H9 (cell line): ENCODE measurements at regions not wholly inside any gene's neighbourhood (a gene's known extent, or its start where the extent isn't known, plus 50 kb on each side); places are given as distances from the start of the nearest gene placed in this dataset.

Experiments
- DNase-seq: peaks from one replicate; pipeline ENCODE4 v3.0.0-alpha.2; 2017
- H2AFZ ChIP-seq: one replicate; pipeline ENCODE4 v1.6.1; 2013; ENCODE audit warnings: mild to moderate bottlenecking, low read length, control low read depth, moderate library complexity
- H2AK5ac ChIP-seq: 2 replicates; pipeline ENCODE4 v1.6.1; 2013; ENCODE audit warnings: low read length, control low read depth, mixed read lengths; ENCODE audit not compliant: insufficient read length
- H2BK120ac ChIP-seq: one replicate; pipeline ENCODE4 v1.6.1; 2013; ENCODE audit warnings: low read depth, mild to moderate bottlenecking, low read length, control low read depth, inconsistent platforms; ENCODE audit not compliant: poor library complexity, severe bottlenecking
- H2BK12ac ChIP-seq: 2 replicates; pipeline ENCODE4 v1.6.1; 2013; ENCODE audit warnings: low read length, control low read depth, mixed read lengths, low read depth; ENCODE audit not compliant: insufficient read length
- H2BK15ac ChIP-seq: 2 replicates; pipeline ENCODE4 v1.6.1; 2013; ENCODE audit warnings: low read depth, low read length, control low read depth
- H2BK20ac ChIP-seq: one replicate; pipeline ENCODE4 v1.6.1; 2013; ENCODE audit warnings: low read depth, mild to moderate bottlenecking, low read length, control low read depth, inconsistent platforms; ENCODE audit not compliant: poor library complexity, severe bottlenecking
- H2BK5ac ChIP-seq: 2 replicates; pipeline ENCODE4 v1.6.1; 2013; ENCODE audit warnings: low read length, control low read depth, mixed read lengths; ENCODE audit not compliant: insufficient read length
- H3K14ac ChIP-seq: 2 replicates; pipeline ENCODE4 v1.6.1; 2013; ENCODE audit warnings: low read length, control low read depth; ENCODE audit not compliant: insufficient read depth
- H3K18ac ChIP-seq: 2 replicates; pipeline ENCODE4 v1.6.1; 2013; ENCODE audit warnings: low read depth, mild to moderate bottlenecking, mixed read lengths, low read length, control low read depth; ENCODE audit not compliant: insufficient read length
- H3K23ac ChIP-seq: 2 replicates; pipeline ENCODE4 v1.6.1; 2013; ENCODE audit warnings: low read length, control low read depth, mixed read lengths, low read depth; ENCODE audit not compliant: insufficient read length
- H3K23me2 ChIP-seq: 2 replicates; pipeline ENCODE4 v1.6.1; 2013; ENCODE audit warnings: low read depth, mild to moderate bottlenecking, mixed read lengths, low read length, control low read depth; ENCODE audit not compliant: insufficient read length, poor library complexity, severe bottlenecking
- H3K27ac ChIP-seq: 2 replicates; pipeline ENCODE4 v1.5.1; 2013; ENCODE audit warnings: low read length, control low read depth, mixed read lengths, low read depth; ENCODE audit not compliant: insufficient read length
- H3K27me3 ChIP-seq: 2 replicates; pipeline ENCODE4 v1.6.1; 2013; ENCODE audit warnings: low read length, control low read depth, inconsistent platforms; ENCODE audit not compliant: insufficient read depth
- H3K4ac ChIP-seq: 2 replicates; pipeline ENCODE4 v1.6.1; 2013; ENCODE audit warnings: low read depth, mild to moderate bottlenecking, control low read depth, inconsistent platforms, low read length, moderate library complexity
- H3K4me1 ChIP-seq: 2 replicates; pipeline ENCODE4 v1.6.1; 2013; ENCODE audit warnings: low read length, control low read depth, inconsistent platforms; ENCODE audit not compliant: insufficient read depth
- H3K4me2 ChIP-seq: 2 replicates; pipeline ENCODE4 v1.6.1; 2013; ENCODE audit warnings: low read length, control low read depth, mixed read lengths; ENCODE audit not compliant: insufficient read length, insufficient read depth
- H3K56ac ChIP-seq: 2 replicates; pipeline ENCODE4 v1.6.1; 2013; ENCODE audit warnings: low read depth, mild to moderate bottlenecking, mixed read lengths, low read length, control low read depth; ENCODE audit not compliant: insufficient read length
- H3K79me1 ChIP-seq: 2 replicates; pipeline ENCODE4 v1.6.1; 2013; ENCODE audit warnings: low read depth, mild to moderate bottlenecking, moderate library complexity, low read length, control low read depth, inconsistent platforms; ENCODE audit not compliant: insufficient read depth, poor library complexity, severe bottlenecking
- H3K79me2 ChIP-seq: 2 replicates; pipeline ENCODE4 v1.6.1; 2013; ENCODE audit warnings: low read length, control low read depth, inconsistent platforms; ENCODE audit not compliant: insufficient read depth
- H3K9ac ChIP-seq: 2 replicates; pipeline ENCODE4 v1.6.1; 2013; ENCODE audit warnings: low read length, control low read depth, mixed read lengths; ENCODE audit not compliant: insufficient read length; ENCODE audit errors: extremely low read depth
- H3K9me3 ChIP-seq: one replicate; pipeline ENCODE4 v1.6.1; 2013; ENCODE audit warnings: low read depth, low read length, inconsistent platforms; ENCODE audit not compliant: control insufficient read depth
- H3T11ph ChIP-seq: one replicate; pipeline ENCODE4 v1.6.1; 2013; ENCODE audit warnings: mild to moderate bottlenecking, low read length, control low read depth, inconsistent platforms
- H4K20me1 ChIP-seq: one replicate; pipeline ENCODE4 v1.6.1; 2013; ENCODE audit not compliant: control insufficient read depth, insufficient read length, insufficient read depth
- H4K5ac ChIP-seq: 2 replicates; pipeline ENCODE4 v1.6.1; 2013; ENCODE audit warnings: low read depth, mild to moderate bottlenecking, mixed read lengths, low read length, control low read depth; ENCODE audit not compliant: insufficient read length
- H4K8ac ChIP-seq: replicated peaks from 2 replicates; pipeline ENCODE4 v1.6.1; 2013; ENCODE audit warnings: low read length, control low read depth, mixed read lengths, low read depth; ENCODE audit not compliant: insufficient read length
- H4K91ac ChIP-seq: 2 replicates; pipeline ENCODE4 v1.6.1; 2013; ENCODE audit warnings: low read depth, mild to moderate bottlenecking, moderate library complexity, mixed read lengths, low read length, control low read depth; ENCODE audit not compliant: insufficient read length
- H3K27ac Mint-ChIP-seq, 3 experiments: 2 replicates in 2 of 3; 3 replicates in 1 of 3; pipeline ENCODE4 v1.8.0; 2020 to 2021; ENCODE audit warnings: mixed read lengths in 3 of 3, mild to moderate bottlenecking in 1 of 3, moderate library complexity in 1 of 3
- H3K27me3 Mint-ChIP-seq: 2 replicates; pipeline ENCODE4 v1.8.0; 2021; ENCODE audit warnings: low read depth, mild to moderate bottlenecking, moderate library complexity, mixed read lengths
- H3K36me3 Mint-ChIP-seq, 3 experiments: 2 replicates in 2 of 3; 3 replicates in 1 of 3; pipeline ENCODE4 v1.8.0; 2020 to 2021; ENCODE audit warnings: low read depth in 3 of 3, mixed read lengths in 3 of 3; ENCODE audit not compliant: insufficient read depth in 1 of 3
- H3K4me1 Mint-ChIP-seq, 2 experiments: 2 replicates each; pipeline ENCODE4 v1.8.0; 2020; ENCODE audit warnings: mixed read lengths in 2 of 2
- H3K4me3 Mint-ChIP-seq, 2 experiments: 2 replicates in 1 of 2; 3 replicates in 1 of 2; pipeline ENCODE4 v1.8.0; 2020 to 2021; ENCODE audit warnings: mild to moderate bottlenecking in 2 of 2, mixed read lengths in 2 of 2, moderate library complexity in 1 of 2
- H3K9me3 Mint-ChIP-seq, 2 experiments: 2 replicates in 1 of 2; 3 replicates in 1 of 2; pipeline ENCODE4 v1.8.0; 2020; ENCODE audit warnings: mild to moderate bottlenecking in 2 of 2, mixed read lengths in 2 of 2, moderate library complexity in 1 of 2
- WGBS: extraction: QIAGEN DNeasy Blood & Tissue Kit; methylation state at CpG from one replicate; pipeline ENCODE4 v1.1.7; 2013; ENCODE audit warnings: missing lambda C conversion rate, low lambda C conversion rate, mixed read lengths; ENCODE audit not compliant: insufficient read length; ENCODE audit errors: extremely low coverage; 5-methylcytosine and 5-hydroxymethylcytosine counted together
- TF ChIP-seq, protein P1 (sequence below): fragments of 200-600 bp; sonication (generic); conservative IDR thresholded peaks from 3 replicates; pipeline ENCODE4 v1.8.0; 2021; ENCODE audit warnings: antibody characterized with exemption, mild to moderate bottlenecking

GRCh38 chr1:58107943-58108342 is 438.6 kb downstream of the OMA1 start:
- no peak overlapping the region for H3K56ac ChIP-seq
- H3K4me3 Mint-ChIP-seq: no peak overlapping the region
- H3T11ph ChIP-seq: no peak overlapping the region
- no peak overlapping the region; a peak in 1 of 7 replicates for H3K27ac Mint-ChIP-seq
- no peak overlapping the region for H3K9ac ChIP-seq
- H2BK12ac ChIP-seq: no peak overlapping the region
- H4K8ac ChIP-seq: no peak overlapping the region
- H3K4ac ChIP-seq: no peak overlapping the region
- H4K91ac ChIP-seq: no peak overlapping the region
- H3K18ac ChIP-seq: no peak overlapping the region
- no peaks in the 10 kb centered on the region for H3K27me3 ChIP-seq
- H4K20me1 ChIP-seq: no peaks in the 10 kb centered on the region
- no CpG with 5 or more reads among the region's 1 CpG for WGBS
- no peak overlapping the region for H2BK20ac ChIP-seq
- H2BK120ac ChIP-seq: no peak overlapping the region
- no peak overlapping the region for H2BK15ac ChIP-seq
- H3K4me1 Mint-ChIP-seq: peaks cover 4 to 5% of the 10 kb centered on the region in 2 experiments; a peak in 2 of 4 replicates
- TF ChIP-seq, protein P1, sequence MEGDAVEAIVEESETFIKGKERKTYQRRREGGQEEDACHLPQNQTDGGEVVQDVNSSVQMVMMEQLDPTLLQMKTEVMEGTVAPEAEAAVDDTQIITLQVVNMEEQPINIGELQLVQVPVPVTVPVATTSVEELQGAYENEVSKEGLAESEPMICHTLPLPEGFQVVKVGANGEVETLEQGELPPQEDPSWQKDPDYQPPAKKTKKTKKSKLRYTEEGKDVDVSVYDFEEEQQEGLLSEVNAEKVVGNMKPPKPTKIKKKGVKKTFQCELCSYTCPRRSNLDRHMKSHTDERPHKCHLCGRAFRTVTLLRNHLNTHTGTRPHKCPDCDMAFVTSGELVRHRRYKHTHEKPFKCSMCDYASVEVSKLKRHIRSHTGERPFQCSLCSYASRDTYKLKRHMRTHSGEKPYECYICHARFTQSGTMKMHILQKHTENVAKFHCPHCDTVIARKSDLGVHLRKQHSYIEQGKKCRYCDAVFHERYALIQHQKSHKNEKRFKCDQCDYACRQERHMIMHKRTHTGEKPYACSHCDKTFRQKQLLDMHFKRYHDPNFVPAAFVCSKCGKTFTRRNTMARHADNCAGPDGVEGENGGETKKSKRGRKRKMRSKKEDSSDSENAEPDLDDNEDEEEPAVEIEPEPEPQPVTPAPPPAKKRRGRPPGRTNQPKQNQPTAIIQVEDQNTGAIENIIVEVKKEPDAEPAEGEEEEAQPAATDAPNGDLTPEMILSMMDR: no peak
- H3K79me2 ChIP-seq: no peaks in the 10 kb centered on the region
- no peak overlapping the region for H3K27ac ChIP-seq
- no peaks in the 10 kb centered on the region for H3K27me3 Mint-ChIP-seq
- H4K5ac ChIP-seq: no peak overlapping the region
- no peaks in the 10 kb centered on the region for H3K23me2 ChIP-seq
- no peaks in the 10 kb centered on the region for H3K79me1 ChIP-seq
- no peak overlapping the region for H3K23ac ChIP-seq
- no peak for DNase-seq
- H3K9me3 ChIP-seq: no peaks in the 10 kb centered on the region
- no peak overlapping the region for H2AK5ac ChIP-seq
- H2BK5ac ChIP-seq: no peak overlapping the region
- no peaks in the 10 kb centered on the region; a peak in 1 of 7 replicates for H3K36me3 Mint-ChIP-seq
- H3K9me3 Mint-ChIP-seq: no peaks in the 10 kb centered on the region
- H3K14ac ChIP-seq: no peak overlapping the region
- H3K4me1 ChIP-seq: no peaks in the 10 kb centered on the region
- H2AFZ ChIP-seq: no peak overlapping the region
- H3K4me2 ChIP-seq: no peak overlapping the region
